MM.1S (cell line): ENCODE measurements at regions not wholly inside any gene's neighbourhood (a gene's known extent, or its start where the extent isn't known, plus 50 kb on each side); places are given as distances from the start of the nearest gene placed in this dataset.

Experiments
- DNase-seq: peaks from one replicate; pipeline ENCODE4 v3.0.0-alpha.2; 2015
- H2AFZ ChIP-seq: fragments of 300-600 bp; sonication (generic); 2 replicates; pipeline ENCODE4 v1.6.0; 2016; ENCODE audit warnings: antibody characterized with exemption, low read length
- H3F3A ChIP-seq: fragments of 300-600 bp; sonication (generic); 2 replicates; pipeline ENCODE4 v1.6.1; 2016; ENCODE audit warnings: mild to moderate bottlenecking, antibody characterized with exemption, low read length, moderate library complexity, mixed read lengths; ENCODE audit not compliant: insufficient read depth
- H3K27ac ChIP-seq: fragments of 300-600 bp; sonication (generic); 2 replicates; pipeline ENCODE4 v1.5.1; 2016; ENCODE audit warnings: mild to moderate bottlenecking, low read length
- H3K27me3 ChIP-seq: fragments of 300-600 bp; sonication (generic); replicated peaks from 2 replicates; pipeline ENCODE4 v1.6.0; 2016; ENCODE audit warnings: low read length; ENCODE audit not compliant: insufficient read depth
- H3K36me3 ChIP-seq: fragments of 300-600 bp; sonication (generic); replicated peaks from 2 replicates; pipeline ENCODE4 v1.6.1; 2016; ENCODE audit warnings: mild to moderate bottlenecking, low read length, mixed read lengths; ENCODE audit not compliant: insufficient read depth
- H3K4me1 ChIP-seq: fragments of 300-600 bp; sonication (generic); 2 replicates; pipeline ENCODE4 v1.6.1; 2016; ENCODE audit warnings: low read length, mixed read lengths
- H3K4me2 ChIP-seq: fragments of 300-600 bp; sonication (generic); 2 replicates; pipeline ENCODE4 v1.6.0; 2016; ENCODE audit warnings: low read depth, low read length
- H3K4me3 ChIP-seq: fragments of 300-600 bp; sonication (generic); 2 replicates; pipeline ENCODE4 v1.5.1; 2016; ENCODE audit warnings: low read length, mixed read lengths
- H3K79me2 ChIP-seq: fragments of 300-600 bp; sonication (generic); 2 replicates; pipeline ENCODE4 v1.6.1; 2016; ENCODE audit warnings: mixed run types, low read length, mixed read lengths
- H3K9ac ChIP-seq: fragments of 300-600 bp; sonication (generic); 2 replicates; pipeline ENCODE4 v1.6.1; 2016; ENCODE audit warnings: low read length, mixed read lengths
- H3K9me2 ChIP-seq: fragments of 300-600 bp; sonication (generic); replicated peaks from 2 replicates; pipeline ENCODE4 v1.6.1; 2016; ENCODE audit warnings: mild to moderate bottlenecking, low read length, mixed read lengths; ENCODE audit not compliant: insufficient read depth
- H3K9me3 ChIP-seq: fragments of 300-600 bp; sonication (generic); replicated peaks from 2 replicates; pipeline ENCODE4 v1.6.1; 2016; ENCODE audit warnings: mild to moderate bottlenecking, low read length, mixed read lengths; ENCODE audit not compliant: insufficient read depth
- H4K20me1 ChIP-seq: fragments of 300-600 bp; sonication (generic); 2 replicates; pipeline ENCODE4 v1.6.1; 2016; ENCODE audit warnings: mild to moderate bottlenecking, low read length, moderate library complexity, mixed read lengths; ENCODE audit not compliant: insufficient read depth
- EZH2 ChIP-seq: fragments of 300-600 bp; sonication (generic); optimal IDR thresholded peaks from 2 replicates; pipeline ENCODE3; 2017; ENCODE audit warnings: low read depth, mild to moderate bottlenecking, antibody characterized with exemption, low read length, mixed read lengths
- EZH2phosphoT487 ChIP-seq: fragments of 300-600 bp; sonication (generic); IDR thresholded peaks from 2 replicates; pipeline ENCODE4 v1.6.1; 2018; ENCODE audit warnings: antibody characterized with exemption, low read length
- TF ChIP-seq, protein P1 (sequence below): fragments of 300-600 bp; sonication (generic); IDR thresholded peaks from 2 replicates; pipeline ENCODE4 v1.5.1; 2016; ENCODE audit warnings: antibody characterized with exemption, low read length, mixed read lengths

DNA sequence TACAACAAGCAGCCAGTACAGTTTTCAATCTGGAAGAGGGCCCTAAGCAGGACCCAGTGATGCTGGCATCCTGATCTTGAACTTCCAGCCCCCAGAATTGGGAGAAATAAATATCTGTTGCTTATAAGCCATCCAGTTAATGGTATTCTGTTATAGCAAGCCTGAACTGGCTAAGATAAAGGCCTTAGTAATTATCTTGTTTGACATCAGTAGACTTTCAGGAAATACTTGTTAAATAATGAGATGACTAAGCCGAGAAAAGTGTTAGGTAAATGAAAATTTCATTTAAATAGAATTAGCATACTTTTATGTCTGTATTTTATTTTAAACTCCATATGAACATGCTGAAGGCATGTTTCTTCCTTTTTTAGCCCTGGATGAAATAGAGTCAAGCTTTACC is 188.2 kb downstream of the OLFM4 start:
- Histone ChIP-seq H3K4me2 (no peak overlapping the region), H3K4me3 (no peak overlapping the region), H3K9me3 (no peaks in the 10 kb centered on the region), H3K4me1 (no peaks in the 10 kb centered on the region), H3K9me2 (no peaks in the 10 kb centered on the region), H3K9ac (no peak overlapping the region), H3F3A (no peaks in the 10 kb centered on the region), H3K79me2 (no peaks in the 10 kb centered on the region), H3K36me3 (no peaks in the 10 kb centered on the region), H2AFZ (no peak overlapping the region), H4K20me1 (no peaks in the 10 kb centered on the region), H3K27ac (no peak overlapping the region), H3K27me3 (no peaks in the 10 kb centered on the region)
- no peak for TF ChIP-seq EZH2
- TF ChIP-seq EZH2phosphoT487, result no peak
- TF ChIP-seq, protein P1, sequence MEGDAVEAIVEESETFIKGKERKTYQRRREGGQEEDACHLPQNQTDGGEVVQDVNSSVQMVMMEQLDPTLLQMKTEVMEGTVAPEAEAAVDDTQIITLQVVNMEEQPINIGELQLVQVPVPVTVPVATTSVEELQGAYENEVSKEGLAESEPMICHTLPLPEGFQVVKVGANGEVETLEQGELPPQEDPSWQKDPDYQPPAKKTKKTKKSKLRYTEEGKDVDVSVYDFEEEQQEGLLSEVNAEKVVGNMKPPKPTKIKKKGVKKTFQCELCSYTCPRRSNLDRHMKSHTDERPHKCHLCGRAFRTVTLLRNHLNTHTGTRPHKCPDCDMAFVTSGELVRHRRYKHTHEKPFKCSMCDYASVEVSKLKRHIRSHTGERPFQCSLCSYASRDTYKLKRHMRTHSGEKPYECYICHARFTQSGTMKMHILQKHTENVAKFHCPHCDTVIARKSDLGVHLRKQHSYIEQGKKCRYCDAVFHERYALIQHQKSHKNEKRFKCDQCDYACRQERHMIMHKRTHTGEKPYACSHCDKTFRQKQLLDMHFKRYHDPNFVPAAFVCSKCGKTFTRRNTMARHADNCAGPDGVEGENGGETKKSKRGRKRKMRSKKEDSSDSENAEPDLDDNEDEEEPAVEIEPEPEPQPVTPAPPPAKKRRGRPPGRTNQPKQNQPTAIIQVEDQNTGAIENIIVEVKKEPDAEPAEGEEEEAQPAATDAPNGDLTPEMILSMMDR, result no peak
- DNase-seq, result no peak

DNA sequence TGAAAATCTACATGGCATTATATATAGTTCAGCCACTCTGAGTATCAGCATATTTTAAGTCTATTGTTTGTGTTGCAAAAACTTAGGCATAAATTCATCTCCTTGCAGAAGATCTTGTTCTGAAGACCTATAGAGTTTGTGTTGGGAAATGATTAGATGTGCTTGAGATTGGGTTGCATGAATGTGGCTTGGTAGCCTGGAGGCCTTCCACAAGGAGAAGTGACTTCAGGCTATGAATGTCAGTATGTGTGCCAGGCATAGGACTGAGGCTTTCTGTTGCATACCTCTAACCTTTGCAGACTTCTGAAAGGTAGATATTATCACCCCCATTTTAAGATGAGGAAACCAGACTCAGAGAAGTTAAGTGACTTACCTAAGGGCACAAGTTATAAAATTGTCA is 188.6 kb downstream of the OLFM4 start:
- H3K27ac ChIP-seq, result no peak overlapping the region
- no peak overlapping the region for H3K4me3 ChIP-seq
- no peaks in the 10 kb centered on the region for H3K4me1 ChIP-seq
- no peaks in the 10 kb centered on the region for H3K9me2 ChIP-seq
- no peak overlapping the region for H3K9ac ChIP-seq
- no peaks in the 10 kb centered on the region for H4K20me1 ChIP-seq
- H3K4me2 ChIP-seq, result no peak overlapping the region
- H3F3A ChIP-seq, result no peaks in the 10 kb centered on the region
- no peaks in the 10 kb centered on the region for H3K36me3 ChIP-seq
- TF ChIP-seq, protein P1, result no peak
- TF ChIP-seq EZH2 (no peak), EZH2phosphoT487 (no peak)
- no peak for DNase-seq
- no peaks in the 10 kb centered on the region for H3K79me2 ChIP-seq
- H3K27me3 ChIP-seq, result no peaks in the 10 kb centered on the region
- H2AFZ ChIP-seq, result no peak overlapping the region
- no peaks in the 10 kb centered on the region for H3K9me3 ChIP-seq

DNA sequence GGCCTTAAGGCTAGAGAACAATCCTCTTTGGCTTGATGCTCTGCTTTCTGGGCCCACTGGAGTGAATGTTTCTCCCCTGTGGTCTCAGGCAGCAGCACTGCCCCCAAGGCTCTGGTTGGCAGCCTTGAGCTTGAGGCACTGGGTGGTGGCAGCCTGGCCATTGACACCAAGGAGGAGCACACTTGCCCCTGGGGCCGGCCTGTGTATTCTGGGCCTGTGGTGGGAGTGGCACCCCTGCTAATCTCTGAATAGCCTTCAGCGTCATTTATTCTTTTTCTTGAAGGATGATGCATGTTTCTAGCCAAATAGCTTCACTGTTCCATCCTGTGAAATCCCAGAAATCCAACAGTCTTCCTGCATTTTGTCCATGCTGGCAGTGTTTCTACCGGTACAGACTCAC is 191.4 kb downstream of the OLFM4 start:
- TF ChIP-seq EZH2 (no peak), EZH2phosphoT487 (no peak)
- TF ChIP-seq, protein P1, result no peak
- H3K4me3 ChIP-seq, result no peak overlapping the region
- H3K79me2 ChIP-seq, result no peaks in the 10 kb centered on the region
- H3K9me2 ChIP-seq, result no peaks in the 10 kb centered on the region
- no peaks in the 10 kb centered on the region for H3K4me1 ChIP-seq
- H3K9me3 ChIP-seq, result no peaks in the 10 kb centered on the region
- H3K27me3 ChIP-seq, result no peaks in the 10 kb centered on the region
- H3K27ac ChIP-seq, result no peak overlapping the region
- no peak overlapping the region for H3K4me2 ChIP-seq
- H3K9ac ChIP-seq, result no peak overlapping the region
- H4K20me1 ChIP-seq, result no peaks in the 10 kb centered on the region
- H3K36me3 ChIP-seq, result no peaks in the 10 kb centered on the region
- DNase-seq, result no peak
- H3F3A ChIP-seq, result no peaks in the 10 kb centered on the region
- no peak overlapping the region for H2AFZ ChIP-seq
